Sigmoid colon (tissue), 4 donors: ENCODE measurements at regions not wholly inside any gene's neighbourhood (a gene's known extent, or its start where the extent isn't known, plus 50 kb on each side); places are given as distances from the start of the nearest gene placed in this dataset.

Experiments used
- CTCF ChIP-seq, 4 experiments: fragments of 450-650 bp in 3 of 4; fragments of 200-600 bp in 1 of 4; IDR thresholded peaks; one replicate each; pipeline ENCODE4 v1.5.1; 2016 to 2019; ENCODE audit warnings: antibody characterized with exemption in 4 of 4, mild to moderate bottlenecking in 3 of 4, moderate library complexity in 2 of 4
- EP300 ChIP-seq, 4 donors: sonication (generic); formaldehyde crosslinking; IDR thresholded peaks; one replicate each; pipeline ENCODE4 v1.6.1; 2017; ENCODE audit warnings: antibody characterized with exemption in 4 of 4
- POLR2A ChIP-seq, 2 donors: fragments of 450-650 bp; IDR thresholded peaks; one replicate each; pipeline ENCODE4 v1.6.1; 2016; ENCODE audit warnings: antibody characterized with exemption in 2 of 2, mild to moderate bottlenecking in 2 of 2, moderate library complexity in 2 of 2
- POLR2AphosphoS5 ChIP-seq, 4 donors: sonication (generic); formaldehyde crosslinking; IDR thresholded peaks; one replicate each; pipeline ENCODE4 v1.6.1; 2017; ENCODE audit warnings: antibody characterized with exemption in 4 of 4

- TF ChIP-seq CTCF (IDR thresholded peaks at IDR 0.05) (no peak), POLR2A (IDR thresholded peaks at IDR 0.05) (no peak), POLR2AphosphoS5 (IDR thresholded peaks at IDR 0.05) (no peak), EP300 (IDR thresholded peaks at IDR 0.05) (no peak)
These were observed 360.4 kb upstream of the ROBO2 start for GRCh38 chr3:76679541-76679940.
